Nephron (organoid): ENCODE measurements at regions not wholly inside any gene's neighbourhood (a gene's known extent, or its start where the extent isn't known, plus 50 kb on each side); places are given as distances from the start of the nearest gene placed in this dataset.

Experiments
- H3K27ac Mint-ChIP-seq, 3 experiments: 2 replicates each; pipeline ENCODE4 v1.8.0; 2020; ENCODE audit warnings: mixed read lengths in 3 of 3, mild to moderate bottlenecking in 2 of 3, moderate library complexity in 1 of 3
- H3K27me3 Mint-ChIP-seq: 2 replicates; pipeline ENCODE4 v1.8.0; 2021; ENCODE audit warnings: low read depth, mild to moderate bottlenecking, moderate library complexity, mixed read lengths
- H3K36me3 Mint-ChIP-seq: 2 replicates; pipeline ENCODE4 v1.8.0; 2020; ENCODE audit warnings: low read depth, mixed read lengths
- H3K4me1 Mint-ChIP-seq: 2 replicates; pipeline ENCODE4 v1.8.0; 2020; ENCODE audit warnings: mixed read lengths
- H3K4me3 Mint-ChIP-seq, 3 experiments: 2 replicates each; pipeline ENCODE4 v1.8.0; 2020; ENCODE audit warnings: mild to moderate bottlenecking in 3 of 3, mixed read lengths in 3 of 3, moderate library complexity in 2 of 3
- H3K9me3 Mint-ChIP-seq: 2 replicates; pipeline ENCODE4 v1.8.0; 2020; ENCODE audit warnings: mixed read lengths
- TF ChIP-seq, protein P1 (sequence below), 3 experiments: fragments of 200-600 bp; sonication (generic); IDR thresholded peaks; one replicate each; pipeline ENCODE4 v1.5.0; 2021; ENCODE audit warnings: antibody characterized with exemption in 3 of 3; ENCODE audit not compliant: unreplicated experiment in 3 of 3

GRCh38 chr1:209444961-209445360, 138.6 kb upstream of the CAMK1G start:
- Mint-ChIP-seq H3K9me3 (peaks cover 2% of the 10 kb centered on the region), H3K36me3 (no peaks in the 10 kb centered on the region), H3K27me3 (peaks cover 13% of the 10 kb centered on the region), H3K4me1 (no peaks in the 10 kb centered on the region), H3K27ac (no peak overlapping the region), H3K4me3 (no peak overlapping the region)
- TF ChIP-seq, protein P1, sequence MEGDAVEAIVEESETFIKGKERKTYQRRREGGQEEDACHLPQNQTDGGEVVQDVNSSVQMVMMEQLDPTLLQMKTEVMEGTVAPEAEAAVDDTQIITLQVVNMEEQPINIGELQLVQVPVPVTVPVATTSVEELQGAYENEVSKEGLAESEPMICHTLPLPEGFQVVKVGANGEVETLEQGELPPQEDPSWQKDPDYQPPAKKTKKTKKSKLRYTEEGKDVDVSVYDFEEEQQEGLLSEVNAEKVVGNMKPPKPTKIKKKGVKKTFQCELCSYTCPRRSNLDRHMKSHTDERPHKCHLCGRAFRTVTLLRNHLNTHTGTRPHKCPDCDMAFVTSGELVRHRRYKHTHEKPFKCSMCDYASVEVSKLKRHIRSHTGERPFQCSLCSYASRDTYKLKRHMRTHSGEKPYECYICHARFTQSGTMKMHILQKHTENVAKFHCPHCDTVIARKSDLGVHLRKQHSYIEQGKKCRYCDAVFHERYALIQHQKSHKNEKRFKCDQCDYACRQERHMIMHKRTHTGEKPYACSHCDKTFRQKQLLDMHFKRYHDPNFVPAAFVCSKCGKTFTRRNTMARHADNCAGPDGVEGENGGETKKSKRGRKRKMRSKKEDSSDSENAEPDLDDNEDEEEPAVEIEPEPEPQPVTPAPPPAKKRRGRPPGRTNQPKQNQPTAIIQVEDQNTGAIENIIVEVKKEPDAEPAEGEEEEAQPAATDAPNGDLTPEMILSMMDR (IDR thresholded peaks at IDR 0.05; ENCODE audit: unreplicated experiment in 3 of 3): no peak

DNA sequence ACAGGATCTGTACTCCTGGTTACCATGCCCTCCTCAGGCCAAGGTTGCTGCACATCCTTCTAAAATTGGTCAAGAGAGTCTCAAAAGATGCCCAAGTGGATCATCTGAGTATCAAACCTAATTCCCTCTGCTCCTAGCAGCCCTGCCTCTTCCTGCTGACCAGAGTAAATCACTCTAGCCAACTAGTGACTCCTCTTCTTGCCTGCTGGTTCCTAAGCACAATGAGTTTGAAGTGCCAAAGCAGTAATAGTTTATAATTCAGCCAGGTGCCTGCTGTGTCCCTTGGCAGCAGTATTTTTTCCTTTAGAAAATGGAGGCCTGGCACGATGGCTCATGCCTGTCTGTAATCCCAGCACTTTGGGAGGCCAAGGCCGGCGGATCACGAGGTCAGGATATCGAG, 137.9 kb upstream of the CAMK1G start:
- Mint-ChIP-seq H3K36me3 (no peaks in the 10 kb centered on the region), H3K4me3 (no peak overlapping the region), H3K4me1 (no peaks in the 10 kb centered on the region), H3K27ac (no peak overlapping the region), H3K9me3 (no peaks in the 10 kb centered on the region), H3K27me3 (peaks cover 13% of the 10 kb centered on the region)
- TF ChIP-seq, protein P1 (IDR thresholded peaks at IDR 0.05; ENCODE audit: unreplicated experiment in 3 of 3): no peak

- TF ChIP-seq, protein P1 (IDR thresholded peaks at IDR 0.05; ENCODE audit: unreplicated experiment in 3 of 3): no peak
- H3K4me1 Mint-ChIP-seq: no peaks in the 10 kb centered on the region
- peaks cover 13% of the 10 kb centered on the region for H3K27me3 Mint-ChIP-seq
- H3K9me3 Mint-ChIP-seq: no peaks in the 10 kb centered on the region
- no peak overlapping the region for H3K27ac Mint-ChIP-seq
- H3K36me3 Mint-ChIP-seq: no peaks in the 10 kb centered on the region
- H3K4me3 Mint-ChIP-seq: no peak overlapping the region
Observed at GRCh38 chr1:209446356-209446755, 137.2 kb upstream of the CAMK1G start.

DNA sequence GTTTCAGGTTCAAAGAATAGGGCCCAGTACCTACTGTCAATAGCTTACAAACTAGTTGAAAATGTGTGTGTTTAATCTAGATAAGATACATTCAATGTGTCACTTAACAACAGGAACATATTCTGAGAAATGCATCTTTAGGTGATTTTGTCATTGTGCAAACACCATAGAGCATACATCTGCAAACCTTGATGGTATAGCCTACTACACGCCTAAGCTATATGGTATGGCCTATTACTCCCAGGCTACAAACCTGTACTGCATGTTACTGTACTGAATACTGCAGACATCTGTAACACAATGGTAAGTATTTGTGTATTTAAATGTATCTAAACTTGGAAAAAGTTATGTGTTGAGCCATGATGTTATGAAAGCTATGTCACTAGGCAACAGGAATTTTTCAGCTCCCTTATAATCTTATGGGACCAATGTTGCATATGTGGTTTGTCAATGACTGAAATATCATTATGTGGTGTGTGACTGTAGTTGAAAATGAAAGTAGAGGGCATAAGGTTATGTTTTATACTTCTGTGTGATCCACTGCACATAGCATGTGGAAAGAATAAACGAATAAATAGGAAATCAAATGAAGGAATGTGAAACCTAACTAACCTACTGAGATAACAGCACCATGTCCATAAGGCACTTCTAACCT, 129.0 kb upstream of the CAMK1G start:
- H3K4me3 Mint-ChIP-seq: no peak overlapping the region
- no peak overlapping the region for H3K27ac Mint-ChIP-seq
- no peaks in the 10 kb centered on the region for H3K36me3 Mint-ChIP-seq
- H3K4me1 Mint-ChIP-seq: no peaks in the 10 kb centered on the region
- TF ChIP-seq, protein P1 (IDR thresholded peaks at IDR 0.05; ENCODE audit: unreplicated experiment in 3 of 3): no peak
- no peaks in the 10 kb centered on the region for H3K9me3 Mint-ChIP-seq
- H3K27me3 Mint-ChIP-seq: peaks cover 4% of the 10 kb centered on the region

DNA sequence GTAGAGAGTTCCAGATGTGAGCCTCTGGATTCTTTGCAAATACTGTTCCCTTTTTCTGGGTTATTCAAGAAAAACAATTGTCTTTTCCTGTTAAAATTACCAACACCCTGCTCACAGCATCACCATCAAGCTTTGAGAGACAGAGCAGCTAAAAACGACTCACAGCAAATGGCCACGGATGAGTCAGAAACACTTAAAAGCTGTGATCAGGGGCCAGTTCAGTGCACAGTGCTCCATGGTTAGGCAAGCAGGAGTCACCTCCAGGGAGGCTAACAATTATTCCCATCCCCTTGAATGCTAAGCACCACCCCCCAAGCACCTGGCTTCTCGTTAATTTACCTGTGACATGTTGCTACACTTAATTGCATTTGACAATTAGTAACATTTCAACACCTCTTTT, 128.4 kb upstream of the CAMK1G start:
- no peak overlapping the region for H3K27ac Mint-ChIP-seq

More for the DNA sequence above, 128.4 kb upstream of the CAMK1G start:
- Mint-ChIP-seq H3K36me3 (no peaks in the 10 kb centered on the region), H3K4me1 (no peaks in the 10 kb centered on the region), H3K27me3 (no peaks in the 10 kb centered on the region), H3K4me3 (no peak overlapping the region), H3K9me3 (peaks cover under 1% of the 10 kb centered on the region)
- TF ChIP-seq, protein P1 (IDR thresholded peaks at IDR 0.05; ENCODE audit: unreplicated experiment in 3 of 3): no peak
